ENCODE measurements at regions not wholly inside any gene's neighbourhood (a gene's known extent, or its start where the extent isn't known, plus 50 kb on each side); places are given as distances from the start of the nearest gene placed in this dataset.

DNA sequence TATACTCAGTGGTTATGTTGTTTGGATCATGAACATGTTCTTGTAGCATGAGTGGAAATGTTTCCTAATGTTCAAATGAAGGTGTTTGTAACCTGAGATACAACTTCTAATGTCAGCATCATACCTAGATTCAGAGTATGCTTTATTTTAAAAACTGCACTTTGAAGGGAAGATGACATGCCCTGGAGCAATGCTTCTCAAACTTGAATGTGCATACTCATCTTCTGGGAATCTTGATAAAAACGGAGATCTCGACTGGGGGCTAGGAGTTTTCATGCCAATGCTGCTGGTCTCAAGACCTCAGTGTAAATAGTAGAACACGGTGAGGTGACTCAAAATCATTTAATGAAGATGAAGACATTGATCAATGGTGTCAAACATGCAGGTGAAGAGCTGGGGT, 440.0 kb upstream of the NOX3 start:
- TF ChIP-seq MYC (IDR thresholded peaks at IDR 0.05; ENCODE audit: low read depth, low read length) (no peak), POLR2A (IDR thresholded peaks at IDR 0.05; ENCODE audit: extremely low read depth, insufficient read length) (no peak)
- TF ChIP-seq, protein P1, sequence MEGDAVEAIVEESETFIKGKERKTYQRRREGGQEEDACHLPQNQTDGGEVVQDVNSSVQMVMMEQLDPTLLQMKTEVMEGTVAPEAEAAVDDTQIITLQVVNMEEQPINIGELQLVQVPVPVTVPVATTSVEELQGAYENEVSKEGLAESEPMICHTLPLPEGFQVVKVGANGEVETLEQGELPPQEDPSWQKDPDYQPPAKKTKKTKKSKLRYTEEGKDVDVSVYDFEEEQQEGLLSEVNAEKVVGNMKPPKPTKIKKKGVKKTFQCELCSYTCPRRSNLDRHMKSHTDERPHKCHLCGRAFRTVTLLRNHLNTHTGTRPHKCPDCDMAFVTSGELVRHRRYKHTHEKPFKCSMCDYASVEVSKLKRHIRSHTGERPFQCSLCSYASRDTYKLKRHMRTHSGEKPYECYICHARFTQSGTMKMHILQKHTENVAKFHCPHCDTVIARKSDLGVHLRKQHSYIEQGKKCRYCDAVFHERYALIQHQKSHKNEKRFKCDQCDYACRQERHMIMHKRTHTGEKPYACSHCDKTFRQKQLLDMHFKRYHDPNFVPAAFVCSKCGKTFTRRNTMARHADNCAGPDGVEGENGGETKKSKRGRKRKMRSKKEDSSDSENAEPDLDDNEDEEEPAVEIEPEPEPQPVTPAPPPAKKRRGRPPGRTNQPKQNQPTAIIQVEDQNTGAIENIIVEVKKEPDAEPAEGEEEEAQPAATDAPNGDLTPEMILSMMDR (IDR thresholded peaks at IDR 0.05; ENCODE audit: low read depth, low read length) = no peak
